ENCODE measurements at regions not wholly inside any gene's neighbourhood (a gene's known extent, or its start where the extent isn't known, plus 50 kb on each side); places are given as distances from the start of the nearest gene placed in this dataset.
"Not testable (repeated sequence)": the region's sequence is repeated elsewhere in the genome, so short reads cannot be mapped to it uniquely, and the experiment has no call there.

GRCh38 chr11:47928426-47928825, 51.9 kb upstream of the PTPRJ start:
- ATAC-seq (ENCODE audit: low FRiP score in 2 of 2) (peak in 1 of 2 donors; percentile 7), DNase-seq (no peak)
- Histone ChIP-seq H3K9me3 (no peaks in the 10 kb centered on the region), H3K27ac (no peak overlapping the region), H3K36me3 (no peaks in the 10 kb centered on the region), H3K4me3 (no peak overlapping the region), H3K4me1 (peaks cover 6 to 14% (median 12%) of the 10 kb centered on the region in 4 donors), H3K27me3 (no peaks in the 10 kb centered on the region)
- TF ChIP-seq CTCF (IDR thresholded peaks at IDR 0.05) (no peak), POLR2A (IDR thresholded peaks at IDR 0.05) (no peak), POLR2AphosphoS5 (IDR thresholded peaks at IDR 0.05) (no peak), EP300 (IDR thresholded peaks at IDR 0.05) (no peak)
- 65 to 72% methylated on average over 5 of the region's 5 CpGs for WGBS, 2 donors

- WGBS, 2 donors: 39 to 50% methylated on average over 8 of the region's 8 CpGs
- H3K27me3 ChIP-seq: no peaks in the 10 kb centered on the region
- peak overlapping the region; percentile 28 to 61 (median 53) for H3K27ac ChIP-seq
- ATAC-seq (ENCODE audit: low FRiP score in 2 of 2): peak; percentile 47 to 84
- peaks cover 16 to 33% (median 22%) of the 10 kb centered on the region in 4 donors for H3K4me1 ChIP-seq
- TF ChIP-seq POLR2A (IDR thresholded peaks at IDR 0.05) (no peak), EP300 (IDR thresholded peaks at IDR 0.05) (no peak), CTCF (IDR thresholded peaks at IDR 0.05) (no peak), POLR2AphosphoS5 (IDR thresholded peaks at IDR 0.05) (no peak)
- H3K9me3 ChIP-seq: no peaks in the 10 kb centered on the region
- no peak overlapping the region for H3K4me3 ChIP-seq
- no peaks in the 10 kb centered on the region for H3K36me3 ChIP-seq
- DNase-seq: peak in 1 of 2 donors; percentile 52
Observed at GRCh38 chr11:47924184-47924691, 56.1 kb upstream of the PTPRJ start.

GRCh38 chr11:47923667-47924066, 56.7 kb upstream of the PTPRJ start:
- H3K9me3 ChIP-seq: no peaks in the 10 kb centered on the region

GRCh38 chr11:47921080-47921555, 59.2 kb upstream of the PTPRJ start:
- WGBS, 2 donors: 83 to 90% methylated on average over 6 of the region's 6 CpGs
- H3K4me3 ChIP-seq; H3K36me3 ChIP-seq; H3K9me3 ChIP-seq; DNase-seq; ATAC-seq (ENCODE audit: low FRiP score in 2 of 2); H3K27me3 ChIP-seq: not testable (repeated sequence)
- peak overlapping the region in 1 of 4 donors; percentile 27 for H3K27ac ChIP-seq
- H3K4me1 ChIP-seq: peaks cover 39 to 59% (median 47%) of the 10 kb centered on the region in 4 donors

More at GRCh38 chr11:47923667-47924066, 56.7 kb upstream of the PTPRJ start:
- Histone ChIP-seq H3K36me3 (no peaks in the 10 kb centered on the region), H3K4me3 (no peak overlapping the region), H3K4me1 (peaks cover 16 to 39% (median 28%) of the 10 kb centered on the region in 4 donors), H3K27me3 (no peaks in the 10 kb centered on the region), H3K27ac (peak overlapping the region; percentile 28 to 61 (median 46))
- ATAC-seq (ENCODE audit: low FRiP score in 2 of 2) (peak; percentile 43 to 47), DNase-seq (peak in 1 of 2 donors; percentile 68)
- WGBS, 2 donors: 31 to 46% methylated on average over 4 of the region's 4 CpGs
- no peak for TF ChIP-seq CTCF (IDR thresholded peaks at IDR 0.05)
- TF ChIP-seq POLR2AphosphoS5 (IDR thresholded peaks at IDR 0.05): no peak

- TF ChIP-seq POLR2A (IDR thresholded peaks at IDR 0.05) (no peak), EP300 (IDR thresholded peaks at IDR 0.05) (no peak), CTCF (IDR thresholded peaks at IDR 0.05) (no peak), POLR2AphosphoS5 (IDR thresholded peaks at IDR 0.05) (no peak)
- WGBS, 2 donors: 70 to 89% methylated on average over 4 of the region's 4 CpGs
- Histone ChIP-seq H3K4me3 (no peak overlapping the region), H3K27me3 (no peaks in the 10 kb centered on the region), H3K27ac (peak overlapping the region; percentile 69 to 83 (median 78)), H3K4me1 (peaks cover 49 to 66% (median 54%) of the 10 kb centered on the region in 4 donors), H3K36me3 (no peaks in the 10 kb centered on the region), H3K9me3 (no peaks in the 10 kb centered on the region)
- no peak for ATAC-seq (ENCODE audit: low FRiP score in 2 of 2)
- DNase-seq: no peak
Observed at GRCh38 chr11:47918882-47919495, 61.4 kb upstream of the PTPRJ start.

Data from upper lobe of left lung (tissue), 6 donors.